Endothelial cell of umbilical vein (primary cell): ENCODE measurements at regions not wholly inside any gene's neighbourhood (a gene's known extent, or its start where the extent isn't known, plus 50 kb on each side); places are given as distances from the start of the nearest gene placed in this dataset.

Experiments used
- BruUV-seq: library from RNA; stranded (reverse); fragments of 400-500 nt; replicated peaks from 2 replicates; lab custom pipeline; 2021; lab: Mats Ljungman, UMichigan
- CTCF ChIA-PET: fragments of 300-600, 350-600 bp; sonication (Branson Sonifier 250); formaldehyde crosslinking; loops from one replicate; lab custom pipeline; 2021; ENCODE audit warnings: antibody characterized with exemption, inconsistent platforms; lab: Charles Lee
- POLR2A ChIA-PET: fragments of 300-600, 350-600 bp; sonication (Branson Sonifier 250); formaldehyde crosslinking; loops from one replicate; lab custom pipeline; 2021; ENCODE audit warnings: antibody characterized with exemption, inconsistent platforms; lab: Charles Lee
- DNase-seq: peaks from one replicate; pipeline ENCODE4 v3.0.0-alpha.2; 2011; ENCODE audit warnings: low read depth, low spot score
- FAIRE-seq: peaks from 2 replicates; lab custom pipeline; 2011; peaks lifted over from hg19 to GRCh38; lab: Jason Lieb, UNC
- H2AFZ ChIP-seq: 2 replicates; pipeline ENCODE4 v1.6.0; 2012; ENCODE audit warnings: low read depth, low read length, control low read depth, inconsistent platforms
- H3K27ac ChIP-seq: 2 replicates; pipeline ENCODE4 v1.5.1; 2011; ENCODE audit warnings: low read depth, mild to moderate bottlenecking, control low read depth, low read length, moderate library complexity; ENCODE audit not compliant: insufficient read depth
- H3K27me3 ChIP-seq, 2 experiments: 2 replicates each; pipeline versions ENCODE4 v1.6.0 to v1.6.1; 2011; ENCODE audit warnings: low read length in 2 of 2, mixed read lengths in 1 of 2; ENCODE audit not compliant: control insufficient read depth in 2 of 2, insufficient read depth in 2 of 2
- H3K36me3 ChIP-seq, 2 experiments: 2 replicates in 1 of 2; 3 replicates in 1 of 2; pipeline ENCODE4 v1.5.1; 2011; ENCODE audit warnings: low read length in 2 of 2, mild to moderate bottlenecking in 1 of 2, moderate library complexity in 1 of 2; ENCODE audit not compliant: control insufficient read depth in 2 of 2, insufficient read depth in 2 of 2; ENCODE audit errors: extremely low read depth in 1 of 2
- H3K4me1 ChIP-seq: 3 replicates; pipeline ENCODE4 v1.5.1; 2011; ENCODE audit warnings: mild to moderate bottlenecking, low read length; ENCODE audit not compliant: control insufficient read depth, insufficient read depth; ENCODE audit errors: extremely low read depth
- H3K4me2 ChIP-seq: 2 replicates; pipeline ENCODE4 v1.6.1; 2011; ENCODE audit warnings: low read length, control low read depth, mixed read lengths; ENCODE audit not compliant: insufficient read depth
- H3K4me3 ChIP-seq, 3 experiments: fragments of 200-600 bp in 1 of 3; sonication (generic), shearing (Covaris generic) in 1 of 3; replicated peaks in 1 of 3; 2 replicates each; pipeline ENCODE4 v1.5.1; 2011 to 2016; ENCODE audit warnings: control low read depth in 3 of 3, low read length in 3 of 3, mild to moderate bottlenecking in 2 of 3, inconsistent platforms in 1 of 3, low read depth in 1 of 3, moderate library complexity in 1 of 3; ENCODE audit not compliant: insufficient read depth in 1 of 3
- H3K79me2 ChIP-seq: 2 replicates; pipeline ENCODE4 v1.6.0; 2012; ENCODE audit warnings: low read length, inconsistent platforms; ENCODE audit not compliant: control insufficient read depth, insufficient read depth
- H3K9ac ChIP-seq: replicated peaks from 2 replicates; pipeline ENCODE3; 2011; ENCODE audit warnings: low read length, control low read depth; ENCODE audit not compliant: insufficient read depth; ENCODE audit errors: extremely low read depth
- H3K9me1 ChIP-seq: replicated peaks from 3 replicates; pipeline ENCODE4 v1.6.0; 2011; ENCODE audit warnings: mild to moderate bottlenecking, low read length; ENCODE audit not compliant: control insufficient read depth, insufficient read depth; ENCODE audit errors: extremely low read depth
- H3K9me3 ChIP-seq: replicated peaks from 2 replicates; pipeline ENCODE4 v1.5.1; 2012; ENCODE audit warnings: low read length, inconsistent platforms; ENCODE audit not compliant: control insufficient read depth, insufficient read depth
- H4K20me1 ChIP-seq: replicated peaks from 2 replicates; pipeline ENCODE3; 2011; ENCODE audit warnings: mild to moderate bottlenecking, low read length; ENCODE audit not compliant: control insufficient read depth, insufficient read depth; ENCODE audit errors: extremely low read depth
- EZH2 ChIP-seq: IDR thresholded peaks from 2 replicates; pipeline ENCODE4 v1.6.1; 2012; ENCODE audit warnings: borderline replicate concordance, low read depth, mild to moderate bottlenecking, moderate library complexity, low read length, inconsistent platforms; ENCODE audit not compliant: severe bottlenecking
- FOS ChIP-seq: IDR thresholded peaks from 2 replicates; pipeline ENCODE4 v1.6.1; 2011; ENCODE audit warnings: mild to moderate bottlenecking, low read length, moderate library complexity, borderline replicate concordance; ENCODE audit not compliant: insufficient read depth
- GATA2 ChIP-seq: IDR thresholded peaks from 2 replicates; pipeline ENCODE4 v1.7.0; 2011; ENCODE audit warnings: low read depth, mild to moderate bottlenecking, moderate library complexity, mixed read lengths, low read length; ENCODE audit not compliant: insufficient read length, insufficient read depth
- JUN ChIP-seq: IDR thresholded peaks from 2 replicates; pipeline ENCODE4 v1.6.1; 2011; ENCODE audit warnings: borderline replicate concordance, low read depth; ENCODE audit not compliant: insufficient read length, insufficient read depth
- MYC ChIP-seq: IDR thresholded peaks from one replicate; pipeline ENCODE4 v1.6.1; 2011; ENCODE audit warnings: mild to moderate bottlenecking, low read depth, low read length
- POLR2A ChIP-seq: IDR thresholded peaks from 2 replicates; pipeline ENCODE4 v1.6.1; 2012; ENCODE audit warnings: low read depth, mild to moderate bottlenecking, control low read depth, low read length
- POLR2AphosphoS5 ChIP-seq: IDR thresholded peaks from 2 replicates; pipeline ENCODE4 v1.6.1; 2012; ENCODE audit warnings: low read depth, mild to moderate bottlenecking, control low read depth, low read length, moderate library complexity; ENCODE audit not compliant: insufficient read depth
- dilution Hi-C: fragments of 300-500 bp; cut with MboI; formaldehyde crosslinking; loops from one replicate; pipeline ENCODE4 v1.15.0; 2019; ENCODE audit warnings: low sequenced_read_pairs; ENCODE audit not compliant: extremely low pct_ligation_motif_present
- intact Hi-C: fragments of 100-400 bp; cut with micrococcal nuclease; formaldehyde crosslinking; loops from one replicate; pipeline ENCODE4 v1.10.0; 2022
- TF ChIP-seq, protein P1 (sequence below), 2 donors: IDR thresholded peaks; 1 replicate in 1 of 2; 2 replicates in 1 of 2; pipeline ENCODE4 v1.5.1; 2011; ENCODE audit warnings: low read length in 2 of 2, mild to moderate bottlenecking in 2 of 2, moderate library complexity in 2 of 2, control low read depth in 1 of 2, inconsistent platforms in 1 of 2, low read depth in 1 of 2; ENCODE audit not compliant: insufficient read depth in 1 of 2; ENCODE audit errors: extremely low read depth in 1 of 2
- TF ChIP-seq, protein P2 (sequence below): IDR thresholded peaks from 2 replicates; pipeline ENCODE4 v1.6.1; 2011; ENCODE audit not compliant: insufficient read depth, insufficient read length

DNA sequence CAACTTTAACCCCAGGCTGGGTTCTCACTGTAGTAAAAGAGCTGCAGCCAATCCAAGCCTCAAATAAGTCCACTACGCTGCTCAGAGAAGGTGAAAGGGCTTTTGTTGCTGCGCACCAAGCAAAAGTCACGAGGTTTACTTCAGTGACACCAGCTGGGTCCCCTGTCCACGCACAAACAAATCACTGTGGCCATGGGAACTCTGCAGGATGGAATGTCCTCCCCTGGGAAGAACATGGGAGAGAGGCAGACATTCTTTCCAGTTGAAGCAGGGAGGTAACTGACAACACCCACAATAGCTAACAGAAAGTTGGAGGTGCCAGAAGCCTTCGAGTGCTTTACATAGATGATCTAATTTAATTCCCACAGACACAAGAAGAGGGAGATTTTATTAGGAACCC lies 181.9 kb downstream of the PMP22 start:
- dilution Hi-C loops: no loop called here
- no peaks in the 10 kb centered on the region for H3K4me1 ChIP-seq
- H3K4me2 ChIP-seq: no peak overlapping the region
- H3K9me1 ChIP-seq: no peaks in the 10 kb centered on the region
- no peaks in the 10 kb centered on the region for H4K20me1 ChIP-seq
- FAIRE-seq (no peak), DNase-seq (no peak)
- H3K27ac ChIP-seq: no peak overlapping the region
- POLR2A ChIA-PET: no interaction called here
- H3K36me3 ChIP-seq: no peaks in the 10 kb centered on the region
- no peaks in the 10 kb centered on the region for H3K27me3 ChIP-seq
- CTCF ChIA-PET: no interaction called here
- TF ChIP-seq MYC (no peak), EZH2 (no peak), POLR2AphosphoS5 (no peak), POLR2A (no peak), GATA2 (no peak), JUN (no peak), FOS (no peak)
- TF ChIP-seq, protein P1, sequence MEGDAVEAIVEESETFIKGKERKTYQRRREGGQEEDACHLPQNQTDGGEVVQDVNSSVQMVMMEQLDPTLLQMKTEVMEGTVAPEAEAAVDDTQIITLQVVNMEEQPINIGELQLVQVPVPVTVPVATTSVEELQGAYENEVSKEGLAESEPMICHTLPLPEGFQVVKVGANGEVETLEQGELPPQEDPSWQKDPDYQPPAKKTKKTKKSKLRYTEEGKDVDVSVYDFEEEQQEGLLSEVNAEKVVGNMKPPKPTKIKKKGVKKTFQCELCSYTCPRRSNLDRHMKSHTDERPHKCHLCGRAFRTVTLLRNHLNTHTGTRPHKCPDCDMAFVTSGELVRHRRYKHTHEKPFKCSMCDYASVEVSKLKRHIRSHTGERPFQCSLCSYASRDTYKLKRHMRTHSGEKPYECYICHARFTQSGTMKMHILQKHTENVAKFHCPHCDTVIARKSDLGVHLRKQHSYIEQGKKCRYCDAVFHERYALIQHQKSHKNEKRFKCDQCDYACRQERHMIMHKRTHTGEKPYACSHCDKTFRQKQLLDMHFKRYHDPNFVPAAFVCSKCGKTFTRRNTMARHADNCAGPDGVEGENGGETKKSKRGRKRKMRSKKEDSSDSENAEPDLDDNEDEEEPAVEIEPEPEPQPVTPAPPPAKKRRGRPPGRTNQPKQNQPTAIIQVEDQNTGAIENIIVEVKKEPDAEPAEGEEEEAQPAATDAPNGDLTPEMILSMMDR (IDR thresholded peaks at IDR 0.05; ENCODE audit: extremely low read depth in 1 of 2, insufficient read depth in 1 of 2, low read depth in 1 of 2, low read length in 2 of 2): no peak
- TF ChIP-seq, protein P2, sequence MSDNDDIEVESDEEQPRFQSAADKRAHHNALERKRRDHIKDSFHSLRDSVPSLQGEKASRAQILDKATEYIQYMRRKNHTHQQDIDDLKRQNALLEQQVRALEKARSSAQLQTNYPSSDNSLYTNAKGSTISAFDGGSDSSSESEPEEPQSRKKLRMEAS: no peak
- intact Hi-C loops: no loop called here
- no peak overlapping the region for H2AFZ ChIP-seq
- H3K9ac ChIP-seq: no peak overlapping the region
- no peaks in the 10 kb centered on the region for H3K9me3 ChIP-seq
- no peaks in the 10 kb centered on the region for H3K79me2 ChIP-seq
- H3K4me3 ChIP-seq: no peak overlapping the region
- BruUV-seq: no TSS peak
